ENCODE measurements at regions not wholly inside any gene's neighbourhood (a gene's known extent, or its start where the extent isn't known, plus 50 kb on each side); places are given as distances from the start of the nearest gene placed in this dataset.

- Mint-ChIP-seq H3K4me1 (no peaks in the 10 kb centered on the region), H3K9me3 (peaks cover 14% of the 10 kb centered on the region; the same call in 2 of the 3 replicates), H3K27me3 (ENCODE audit: insufficient read depth, low read depth, poor library complexity) (no peaks in the 10 kb centered on the region), H3K36me3 (ENCODE audit: low read depth) (no peaks in the 10 kb centered on the region), H3K4me3 (no peak overlapping the region), H3K27ac (no peak overlapping the region)
- no peak overlapping the region for H2AFZ ChIP-seq
- H3F3A ChIP-seq (replicated peaks; ENCODE audit: low read depth), result no peaks in the 10 kb centered on the region
- H3K27me3 ChIP-seq (ENCODE audit: insufficient read depth), result no peaks in the 10 kb centered on the region
- TF ChIP-seq CREB1 (CRISPR knock-in tag; IDR thresholded peaks at IDR 0.05; ENCODE audit: low read depth), result no peak
- no peak for TF ChIP-seq ETS1 (IDR thresholded peaks at IDR 0.05)
- TF ChIP-seq STAT1 (IDR thresholded peaks at IDR 0.05; ENCODE audit: unreplicated experiment), result no peak
- TF ChIP-seq CTCF (conservative IDR thresholded peaks at IDR 0.05; ENCODE audit: low read depth in 2 of 2), result no peak
- TF ChIP-seq ZNF114 (CRISPR knock-in tag; IDR thresholded peaks at IDR 0.05), result no peak
- no peak for TF ChIP-seq EZH2phosphoT487 (IDR thresholded peaks at IDR 0.05; ENCODE audit: unreplicated experiment)
- no peak for TF ChIP-seq ZNF462 (CRISPR knock-in tag; IDR thresholded peaks at IDR 0.05)
- no peak for TF ChIP-seq ZNF331 (CRISPR knock-in tag; IDR thresholded peaks at IDR 0.05; ENCODE audit: low read depth)
- no peak for TF ChIP-seq JUNB (IDR thresholded peaks at IDR 0.05; ENCODE audit: unreplicated experiment)
- TF ChIP-seq NANOG (IDR thresholded peaks at IDR 0.05; ENCODE audit: borderline replicate concordance), result no peak
- no peak for TF ChIP-seq REST (IDR thresholded peaks at IDR 0.05; ENCODE audit: unreplicated experiment)
- no peak for TF ChIP-seq EZH2 (IDR thresholded peaks at IDR 0.05; ENCODE audit: low read depth, unreplicated experiment)
- TF ChIP-seq POLR2AphosphoS5 (IDR thresholded peaks at IDR 0.05; ENCODE audit: low read depth), result no peak
- no peaks in the 10 kb centered on the region for H3K4me1 ChIP-seq (ENCODE audit: insufficient read depth)
- no peak overlapping the region for H3K4me3 ChIP-seq
- no peaks in the 10 kb centered on the region for H3K36me3 ChIP-seq (ENCODE audit: insufficient read depth)
- no peaks in the 10 kb centered on the region for H4K20me1 ChIP-seq (replicated peaks; ENCODE audit: insufficient read depth)
- no peaks in the 10 kb centered on the region for H3K79me2 ChIP-seq (replicated peaks; ENCODE audit: insufficient read depth)
- H3K27ac ChIP-seq (ENCODE audit: low read depth), result no peak overlapping the region
- ATAC-seq (no peak), DNase-seq (ENCODE audit: low spot score) (no peak)
- H3K4me2 ChIP-seq, result no peak overlapping the region
- peaks cover 9% of the 10 kb centered on the region; the same call in 1 of the 2 replicates for H3K9me2 ChIP-seq (ENCODE audit: insufficient read depth)
Observed at GRCh38 chr2:107430006-107430405, 396.7 kb upstream of the RGPD4 start.
